Body of pancreas (tissue), 4 donors: ENCODE measurements at regions not wholly inside any gene's neighbourhood (a gene's known extent, or its start where the extent isn't known, plus 50 kb on each side); places are given as distances from the start of the nearest gene placed in this dataset.

Experiments used
- POLR2A ChIP-seq, 3 donors: fragments of 450-650 bp; IDR thresholded peaks; one replicate each; pipeline ENCODE4 v1.6.1; 2016; ENCODE audit warnings: antibody characterized with exemption in 3 of 3, mild to moderate bottlenecking in 2 of 3
- TF ChIP-seq, protein P1 (sequence below), 7 experiments: fragments of 450-650 bp in 4 of 7; fragments of 200-600 bp in 3 of 7; sonication (generic) in 3 of 7; IDR thresholded peaks; one replicate each; pipeline ENCODE4 v1.5.1; 2016 to 2019; ENCODE audit warnings: antibody characterized with exemption in 7 of 7

DNA sequence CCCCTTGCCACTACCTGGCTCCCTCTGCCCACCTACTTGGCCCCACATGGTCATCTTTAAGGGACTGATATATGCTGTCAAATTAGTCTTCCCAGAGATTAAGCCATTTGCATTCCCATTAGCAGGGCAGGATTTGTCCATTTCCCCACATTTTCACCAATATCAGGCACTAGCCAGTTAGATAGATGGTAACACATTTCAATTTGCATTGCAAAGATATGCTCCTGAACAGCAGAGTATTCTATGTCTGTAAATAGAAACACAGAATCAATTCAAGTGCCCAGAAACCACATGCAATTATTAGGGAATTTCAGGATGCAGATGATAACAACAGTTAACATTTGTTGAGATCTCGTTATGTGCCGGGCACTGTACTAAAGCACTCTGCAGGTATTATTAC is 92.6 kb upstream of the IL12B start:
- TF ChIP-seq POLR2A (IDR thresholded peaks at IDR 0.05) = no peak
- TF ChIP-seq, protein P1, sequence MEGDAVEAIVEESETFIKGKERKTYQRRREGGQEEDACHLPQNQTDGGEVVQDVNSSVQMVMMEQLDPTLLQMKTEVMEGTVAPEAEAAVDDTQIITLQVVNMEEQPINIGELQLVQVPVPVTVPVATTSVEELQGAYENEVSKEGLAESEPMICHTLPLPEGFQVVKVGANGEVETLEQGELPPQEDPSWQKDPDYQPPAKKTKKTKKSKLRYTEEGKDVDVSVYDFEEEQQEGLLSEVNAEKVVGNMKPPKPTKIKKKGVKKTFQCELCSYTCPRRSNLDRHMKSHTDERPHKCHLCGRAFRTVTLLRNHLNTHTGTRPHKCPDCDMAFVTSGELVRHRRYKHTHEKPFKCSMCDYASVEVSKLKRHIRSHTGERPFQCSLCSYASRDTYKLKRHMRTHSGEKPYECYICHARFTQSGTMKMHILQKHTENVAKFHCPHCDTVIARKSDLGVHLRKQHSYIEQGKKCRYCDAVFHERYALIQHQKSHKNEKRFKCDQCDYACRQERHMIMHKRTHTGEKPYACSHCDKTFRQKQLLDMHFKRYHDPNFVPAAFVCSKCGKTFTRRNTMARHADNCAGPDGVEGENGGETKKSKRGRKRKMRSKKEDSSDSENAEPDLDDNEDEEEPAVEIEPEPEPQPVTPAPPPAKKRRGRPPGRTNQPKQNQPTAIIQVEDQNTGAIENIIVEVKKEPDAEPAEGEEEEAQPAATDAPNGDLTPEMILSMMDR (IDR thresholded peaks at IDR 0.05) = no peak
